Ovary (tissue), 7 donors: ENCODE measurements at regions not wholly inside any gene's neighbourhood (a gene's known extent, or its start where the extent isn't known, plus 50 kb on each side); places are given as distances from the start of the nearest gene placed in this dataset.

Experiments
- DNase-seq, 5 donors: peaks; one replicate each; pipeline ENCODE4 v3.0.0-alpha.2; 2019 to 2020
- H3K27ac ChIP-seq, 2 donors: fragments of 200-600 bp; one replicate each; pipeline versions ENCODE4 v1.5.1 to v1.8.0; 2019 to 2022
- H3K27me3 ChIP-seq: fragments of 200-600 bp; one replicate; pipeline ENCODE4 v1.8.0; 2022
- H3K36me3 ChIP-seq: fragments of 200-600 bp; sonication (generic); one replicate; pipeline ENCODE4 v1.5.1; 2019
- H3K4me1 ChIP-seq: one replicate; pipeline ENCODE4 v1.8.1; 2013; ENCODE audit warnings: mild to moderate bottlenecking, moderate library complexity; ENCODE audit not compliant: insufficient read depth
- H3K4me3 ChIP-seq: fragments of 200-600 bp; sonication (generic); one replicate; pipeline ENCODE4 v1.5.1; 2017
- H3K9me3 ChIP-seq, 2 donors: fragments of 200-600 bp in 1 of 2; sonication (generic) in 1 of 2; one replicate each; pipeline versions ENCODE4 v1.5.1 to v1.8.1; 2013 to 2019; ENCODE audit warnings: mild to moderate bottlenecking in 1 of 2, moderate library complexity in 1 of 2
- EP300 ChIP-seq: sonication (generic); formaldehyde crosslinking; IDR thresholded peaks from one replicate; pipeline ENCODE4 v1.6.1; 2017; ENCODE audit warnings: antibody characterized with exemption
- POLR2A ChIP-seq: fragments of 450-650 bp; IDR thresholded peaks from one replicate; pipeline ENCODE4 v1.6.1; 2017; ENCODE audit warnings: antibody characterized with exemption, mild to moderate bottlenecking, moderate library complexity
- WGBS, 3 donors: extraction: QIAGEN DNeasy Blood & Tissue Kit in 1 of 3; methylation state at CpG; one replicate each; pipeline versions ENCODE4 v1.1.5 to v1.1.7; 2013 to 2017; 5-methylcytosine and 5-hydroxymethylcytosine counted together
- intact Hi-C, 4 donors: fragments of 100-400 bp; cut with DNase I; formaldehyde crosslinking; loops; one replicate each; pipeline versions ENCODE4 v1.11.0 to v1.15.1; 2022 to 2023
- TF ChIP-seq, protein P1 (sequence below), 3 donors: fragments of 450-650 bp in 2 of 3; fragments of 200-600 bp in 1 of 3; IDR thresholded peaks; one replicate each; pipeline versions ENCODE4 v1.5.1 to v1.8.0; 2016 to 2022; ENCODE audit warnings: antibody characterized with exemption in 3 of 3, mild to moderate bottlenecking in 1 of 3
- donor health status: DM: no; HTN: no; CAD: no; lungs with moderate emphysema.
- donor health status: DM: no; HTN: no; CAD: no.
- donor health status: Bipolar disorder and iron deficiency.
- donor health status: DM: no; HTN: no; CAD: no.
- donor health status: DM: yes; HTN: yes; CAD: no.

DNA sequence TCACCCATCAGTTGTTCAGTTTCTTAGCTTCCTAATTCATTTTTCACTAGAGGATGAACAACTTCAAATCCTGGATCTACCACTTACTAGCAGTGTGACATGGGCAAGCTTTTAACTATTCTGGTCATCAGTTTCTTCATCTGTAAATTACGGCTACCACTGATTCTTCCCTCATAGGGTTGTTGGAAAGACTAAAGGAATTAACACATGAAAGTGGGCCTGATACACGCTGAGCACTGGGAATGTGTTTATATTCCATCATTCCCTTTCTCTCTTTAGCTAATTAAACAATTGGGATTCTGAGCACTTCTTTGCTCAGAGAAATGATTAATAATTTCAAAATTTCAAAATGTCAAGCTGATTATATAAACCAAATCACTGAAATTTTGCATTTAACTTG lies 862.3 kb upstream of the GCFC2 start:
- no peak for DNase-seq
- Histone ChIP-seq H3K9me3 (no peaks in the 10 kb centered on the region), H3K27ac (no peak overlapping the region), H3K4me3 (no peak overlapping the region), H3K4me1 (no peaks in the 10 kb centered on the region), H3K36me3 (no peaks in the 10 kb centered on the region), H3K27me3 (no peaks in the 10 kb centered on the region)
- TF ChIP-seq, protein P1, sequence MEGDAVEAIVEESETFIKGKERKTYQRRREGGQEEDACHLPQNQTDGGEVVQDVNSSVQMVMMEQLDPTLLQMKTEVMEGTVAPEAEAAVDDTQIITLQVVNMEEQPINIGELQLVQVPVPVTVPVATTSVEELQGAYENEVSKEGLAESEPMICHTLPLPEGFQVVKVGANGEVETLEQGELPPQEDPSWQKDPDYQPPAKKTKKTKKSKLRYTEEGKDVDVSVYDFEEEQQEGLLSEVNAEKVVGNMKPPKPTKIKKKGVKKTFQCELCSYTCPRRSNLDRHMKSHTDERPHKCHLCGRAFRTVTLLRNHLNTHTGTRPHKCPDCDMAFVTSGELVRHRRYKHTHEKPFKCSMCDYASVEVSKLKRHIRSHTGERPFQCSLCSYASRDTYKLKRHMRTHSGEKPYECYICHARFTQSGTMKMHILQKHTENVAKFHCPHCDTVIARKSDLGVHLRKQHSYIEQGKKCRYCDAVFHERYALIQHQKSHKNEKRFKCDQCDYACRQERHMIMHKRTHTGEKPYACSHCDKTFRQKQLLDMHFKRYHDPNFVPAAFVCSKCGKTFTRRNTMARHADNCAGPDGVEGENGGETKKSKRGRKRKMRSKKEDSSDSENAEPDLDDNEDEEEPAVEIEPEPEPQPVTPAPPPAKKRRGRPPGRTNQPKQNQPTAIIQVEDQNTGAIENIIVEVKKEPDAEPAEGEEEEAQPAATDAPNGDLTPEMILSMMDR (IDR thresholded peaks at IDR 0.05), result no peak
- TF ChIP-seq EP300, result no peak
- TF ChIP-seq POLR2A, result no peak
- WGBS, 3 donors, result 74 to 80% (median 77%) methylated on average over 2 of the region's 2 CpGs
- intact Hi-C loops, result no loop called here

DNA sequence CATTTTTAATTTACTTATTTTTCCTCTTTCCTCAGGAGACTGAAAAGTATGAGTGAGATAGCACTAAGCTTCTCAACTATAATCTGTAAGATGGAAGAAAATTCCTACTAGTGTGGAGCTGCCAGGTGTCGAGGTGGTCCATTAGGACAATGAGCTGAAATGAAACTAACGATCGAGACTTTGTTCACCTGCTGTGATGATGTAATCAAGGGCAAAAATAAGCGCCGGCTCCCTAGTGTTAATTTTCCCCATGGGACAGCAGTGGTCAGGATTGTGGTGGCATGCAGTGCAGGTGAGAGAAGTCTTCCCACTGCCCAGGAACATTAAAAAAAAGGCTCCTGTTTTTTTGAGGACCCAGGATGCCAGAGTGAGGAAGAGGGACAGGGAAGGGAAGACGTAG lies 859.1 kb upstream of the GCFC2 start:
- intact Hi-C loops, result no loop called here
- Histone ChIP-seq H3K36me3 (no peaks in the 10 kb centered on the region), H3K4me1 (no peaks in the 10 kb centered on the region), H3K9me3 (no peaks in the 10 kb centered on the region), H3K4me3 (no peak overlapping the region), H3K27ac (no peak overlapping the region), H3K27me3 (no peaks in the 10 kb centered on the region)
- 56 to 72% (median 65%) methylated on average over 6 of the region's 6 CpGs for WGBS, 3 donors
- no peak for DNase-seq
- TF ChIP-seq POLR2A (no peak), EP300 (no peak)
- TF ChIP-seq, protein P1 (IDR thresholded peaks at IDR 0.05), result no peak

DNA sequence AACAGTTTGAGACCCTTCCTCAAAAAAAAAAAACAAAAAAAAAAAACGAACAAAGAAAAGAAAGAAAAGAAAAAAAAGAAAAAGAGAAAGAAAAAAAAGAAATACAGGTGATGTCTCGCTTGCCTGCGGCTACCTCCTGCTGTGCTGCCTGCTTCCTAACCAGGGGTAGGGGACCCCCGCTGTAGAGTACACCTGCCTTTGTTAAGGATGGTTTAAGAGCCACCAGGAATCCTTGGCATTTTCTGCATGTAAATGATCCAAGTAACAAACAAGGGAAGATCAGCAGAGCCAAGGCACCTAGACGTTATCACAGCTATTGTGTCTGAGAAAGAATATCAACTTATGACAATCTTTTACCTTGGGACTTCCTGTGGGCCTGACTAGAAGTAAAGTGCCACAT lies 856.8 kb upstream of the GCFC2 start:
- H3K27me3 ChIP-seq, result no peaks in the 10 kb centered on the region
- no peak overlapping the region for H3K4me3 ChIP-seq
- H3K36me3 ChIP-seq, result no peaks in the 10 kb centered on the region
- no peaks in the 10 kb centered on the region for H3K4me1 ChIP-seq
- TF ChIP-seq EP300 (no peak), POLR2A (no peak)
- TF ChIP-seq, protein P1 (IDR thresholded peaks at IDR 0.05), result no peak
- no peaks in the 10 kb centered on the region for H3K9me3 ChIP-seq
- intact Hi-C loops, result no loop called here
- no peak for DNase-seq
- 75 to 85% (median 76%) methylated on average over 5 of the region's 5 CpGs for WGBS, 3 donors
- H3K27ac ChIP-seq, result no peak overlapping the region

DNA sequence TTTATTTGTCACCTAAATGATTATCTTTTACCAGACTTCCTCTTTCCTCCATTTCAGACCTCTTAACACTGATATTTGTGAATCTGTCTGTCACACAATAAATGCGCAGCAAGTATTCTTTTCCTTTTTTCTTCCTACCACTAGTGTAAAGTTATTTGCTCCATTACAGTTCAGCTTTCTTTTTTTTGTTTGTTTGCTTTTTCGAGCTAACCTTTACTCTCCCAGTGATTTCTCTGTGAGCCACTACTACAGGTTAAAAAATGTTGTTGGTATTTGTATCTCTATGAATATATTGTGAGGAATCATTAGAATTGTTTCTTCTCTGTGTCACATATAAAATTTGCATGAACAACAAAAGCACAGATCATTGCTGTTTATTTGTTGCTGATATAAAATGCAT lies 854.0 kb upstream of the GCFC2 start:
- Histone ChIP-seq H3K36me3 (no peaks in the 10 kb centered on the region), H3K27ac (no peak overlapping the region), H3K27me3 (no peaks in the 10 kb centered on the region), H3K9me3 (no peaks in the 10 kb centered on the region), H3K4me1 (no peaks in the 10 kb centered on the region), H3K4me3 (no peak overlapping the region)
- intact Hi-C loops, result no loop called here
- no peak for DNase-seq
- no peak for TF ChIP-seq POLR2A
- TF ChIP-seq, protein P1 (IDR thresholded peaks at IDR 0.05), result no peak
- TF ChIP-seq EP300, result no peak
- WGBS, 3 donors, result 74 to 84% (median 79%) methylated on average over 2 of the region's 2 CpGs

DNA sequence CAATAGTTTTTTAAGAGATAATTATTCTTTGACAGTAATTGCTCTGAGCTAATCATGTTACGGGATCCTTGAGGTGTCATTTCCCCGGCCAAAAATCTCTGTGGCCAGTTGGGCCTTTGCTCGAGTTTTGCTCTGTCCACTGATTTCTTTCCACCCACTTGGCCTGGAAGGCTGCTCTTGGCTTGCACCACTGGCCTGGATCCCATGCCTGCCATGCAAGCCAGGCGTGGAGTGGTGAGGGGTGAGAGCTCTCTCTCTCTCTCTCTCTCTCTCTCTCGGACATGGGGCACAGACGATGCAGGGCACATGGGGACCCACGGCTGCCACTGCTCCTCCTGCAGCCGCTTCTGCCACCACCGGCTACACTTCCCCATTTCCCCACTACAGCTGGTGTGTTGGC lies 853.0 kb upstream of the GCFC2 start:
- no peak overlapping the region for H3K27ac ChIP-seq
- no peaks in the 10 kb centered on the region for H3K36me3 ChIP-seq
- no peaks in the 10 kb centered on the region for H3K9me3 ChIP-seq
- no peaks in the 10 kb centered on the region for H3K27me3 ChIP-seq
- intact Hi-C loops, result no loop called here
- TF ChIP-seq POLR2A (no peak), EP300 (no peak)
- TF ChIP-seq, protein P1 (IDR thresholded peaks at IDR 0.05), result no peak
- DNase-seq, result no peak
- no peak overlapping the region for H3K4me3 ChIP-seq
- 87 to 89% (median 87%) methylated on average over 9 of the region's 9 CpGs for WGBS, 3 donors
- H3K4me1 ChIP-seq, result no peaks in the 10 kb centered on the region
